ENCODE measurements at regions not wholly inside any gene's neighbourhood (a gene's known extent, or its start where the extent isn't known, plus 50 kb on each side); places are given as distances from the start of the nearest gene placed in this dataset.

DNA sequence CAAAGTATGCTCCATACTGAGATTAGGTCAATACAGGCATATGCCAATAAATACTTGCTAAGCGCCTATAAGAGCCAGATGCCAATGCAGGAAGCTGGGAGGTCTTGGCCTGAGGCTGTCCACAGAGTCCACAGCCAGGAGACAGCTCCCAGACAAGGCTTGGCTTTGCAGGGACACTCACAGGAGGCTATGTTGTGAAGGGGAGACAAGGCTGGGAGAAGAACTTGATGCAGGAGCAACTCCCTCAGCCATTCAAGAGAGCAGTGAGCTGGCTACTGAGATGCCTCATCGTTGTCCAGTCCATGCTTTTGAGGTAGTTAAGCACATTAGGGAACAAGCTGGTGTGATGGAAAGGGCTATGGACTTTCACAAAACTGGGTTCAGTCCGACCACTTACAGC lies 891.5 kb downstream of the TBC1D22A start:
- no peak for DNase-seq

DNA sequence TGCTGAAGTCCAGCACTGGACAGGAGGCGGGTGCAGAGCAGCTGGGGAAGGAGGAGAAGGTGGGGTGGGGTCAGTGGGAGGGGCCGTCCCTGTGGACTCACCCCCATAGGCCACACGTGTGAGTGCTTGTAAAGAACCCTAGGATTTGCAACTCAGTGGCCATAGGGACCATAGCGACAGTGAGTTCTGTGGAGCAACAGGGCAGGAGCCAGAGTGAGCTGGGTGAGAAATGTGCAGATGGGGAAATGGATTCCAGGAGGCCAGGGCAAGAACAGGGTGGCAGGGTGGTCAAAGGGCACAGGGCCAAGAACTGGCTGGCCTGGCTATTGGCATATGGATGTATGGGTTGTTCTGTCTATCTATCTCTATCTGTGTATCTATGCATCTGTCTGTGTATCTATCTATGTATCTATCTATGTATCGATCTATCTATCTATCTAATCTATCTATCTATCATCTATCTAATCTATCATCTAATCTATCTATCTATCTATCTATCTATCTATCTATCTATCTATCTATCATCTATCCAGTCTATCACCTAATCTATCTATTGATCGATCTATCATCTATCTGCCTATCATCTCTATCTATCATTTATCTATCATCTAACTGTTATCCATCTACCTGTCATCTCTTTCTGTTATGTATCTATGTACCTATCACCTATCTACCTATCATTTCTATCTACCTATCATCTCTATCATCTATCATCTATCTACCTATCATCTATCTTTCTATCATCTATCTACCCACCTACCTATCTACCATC lies 889.0 kb downstream of the TBC1D22A start:
- no peak for DNase-seq

DNA sequence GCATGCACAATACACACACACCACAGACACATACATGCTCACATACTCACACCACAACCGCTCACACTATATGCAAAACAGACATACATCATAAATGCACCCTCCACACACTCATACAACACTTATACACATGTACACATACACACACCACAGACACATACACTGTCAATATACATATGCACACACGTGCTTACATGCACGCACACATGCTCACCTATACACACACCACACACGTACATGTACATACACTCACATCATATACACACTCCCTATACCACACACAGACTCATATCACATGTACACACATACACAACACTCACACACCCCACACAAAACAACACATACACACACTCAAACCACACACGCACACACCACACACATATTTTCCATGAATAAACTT lies 885.3 kb downstream of the TBC1D22A start:
- no peak for DNase-seq

DNA sequence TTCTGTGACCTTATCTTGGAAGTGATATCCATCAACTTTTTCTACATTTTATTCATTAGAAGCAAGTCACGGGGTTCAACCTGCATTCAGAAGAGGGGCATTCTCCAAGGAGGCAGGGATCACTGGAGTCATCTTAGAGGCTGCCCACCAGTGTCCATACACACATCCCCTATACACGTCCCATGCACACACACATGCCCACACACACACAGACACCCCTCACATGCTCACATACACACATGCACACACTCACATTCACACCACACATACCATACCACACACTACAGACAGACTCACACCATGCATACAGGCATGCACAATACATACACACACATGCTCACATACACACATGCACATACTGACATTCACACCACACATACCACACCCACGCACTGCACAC lies 884.7 kb downstream of the TBC1D22A start:
- no peak for DNase-seq

DNA sequence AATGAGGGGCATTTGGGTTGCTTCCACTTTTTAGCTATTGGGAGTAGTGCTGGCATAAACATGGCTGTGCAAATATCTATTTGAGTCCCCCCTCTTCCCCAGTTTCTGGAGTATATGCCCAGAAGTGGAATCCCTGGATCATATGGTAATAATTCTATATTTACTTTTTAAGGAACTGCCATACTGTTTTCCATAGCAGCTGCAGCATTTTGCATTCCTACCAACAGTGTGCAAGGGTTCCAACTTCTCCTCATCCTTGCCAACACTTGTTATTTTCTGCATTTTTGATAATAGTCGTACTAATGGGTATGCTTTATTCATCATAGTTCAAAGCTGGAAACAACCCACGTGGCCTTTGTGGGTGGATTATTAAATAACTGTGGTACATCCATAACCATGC lies 883.5 kb downstream of the TBC1D22A start:
- no peak for DNase-seq

DNA sequence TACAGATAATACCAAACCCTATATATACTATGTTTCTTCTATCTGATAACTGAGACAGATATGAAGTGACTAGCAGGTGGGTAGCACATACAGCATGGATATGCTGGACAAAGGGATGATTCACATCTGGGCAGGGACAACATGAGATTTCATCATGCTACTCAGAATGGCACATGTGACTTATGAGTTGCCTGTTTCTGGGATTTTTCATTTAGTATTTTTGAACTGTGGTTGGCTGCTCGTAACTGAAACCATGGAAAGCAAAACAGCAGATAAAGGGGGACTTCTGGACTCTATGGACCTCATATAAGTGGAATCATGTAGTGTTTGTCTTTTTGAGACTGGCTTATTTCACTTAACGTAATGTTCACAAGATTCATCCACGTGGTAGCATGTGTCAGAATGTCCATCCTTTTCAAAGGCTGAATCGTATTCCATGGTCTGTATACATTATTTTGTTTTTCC lies 883.0 kb downstream of the TBC1D22A start:
- no peak for DNase-seq

DNA sequence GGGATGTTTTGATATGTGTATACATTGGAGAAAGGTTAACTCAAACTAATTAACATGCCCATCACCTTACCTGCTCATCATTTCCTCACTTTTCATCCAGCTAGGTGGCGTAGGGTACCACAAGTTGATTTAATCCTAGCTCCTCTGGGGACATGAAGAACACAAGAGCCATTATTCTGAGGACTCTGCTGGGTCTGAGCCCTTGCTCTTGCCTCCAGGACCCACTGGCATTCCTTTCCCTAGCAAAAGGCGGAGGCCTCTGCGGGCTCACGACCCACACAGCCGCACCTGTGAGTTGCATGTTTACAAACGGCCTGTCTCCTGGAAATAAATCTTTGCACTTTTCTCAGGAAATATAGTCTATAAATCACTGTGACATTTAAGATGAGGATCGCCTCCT lies 871.9 kb downstream of the TBC1D22A start:
- no peak for DNase-seq

DNA sequence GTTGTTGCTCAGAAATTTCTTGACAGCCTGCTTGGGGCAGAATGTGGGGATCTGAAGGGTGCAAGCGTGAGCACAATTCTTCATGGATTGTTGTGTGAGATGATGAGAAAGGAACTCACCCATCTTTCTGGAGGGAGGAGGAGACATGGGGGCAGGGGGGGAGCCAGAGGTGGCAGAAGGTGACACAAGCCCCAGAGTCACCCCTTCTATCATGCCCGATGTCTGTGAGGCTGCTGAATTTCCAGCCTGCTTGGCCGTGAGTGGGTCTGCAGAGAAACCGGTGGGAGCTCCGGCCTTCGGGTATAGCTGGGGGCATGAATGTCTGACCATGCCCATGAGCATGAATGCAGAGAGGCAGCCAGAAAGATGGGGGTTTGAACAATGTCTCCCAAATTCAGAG lies 870.7 kb downstream of the TBC1D22A start:
- DNase-seq, result no peak

DNA sequence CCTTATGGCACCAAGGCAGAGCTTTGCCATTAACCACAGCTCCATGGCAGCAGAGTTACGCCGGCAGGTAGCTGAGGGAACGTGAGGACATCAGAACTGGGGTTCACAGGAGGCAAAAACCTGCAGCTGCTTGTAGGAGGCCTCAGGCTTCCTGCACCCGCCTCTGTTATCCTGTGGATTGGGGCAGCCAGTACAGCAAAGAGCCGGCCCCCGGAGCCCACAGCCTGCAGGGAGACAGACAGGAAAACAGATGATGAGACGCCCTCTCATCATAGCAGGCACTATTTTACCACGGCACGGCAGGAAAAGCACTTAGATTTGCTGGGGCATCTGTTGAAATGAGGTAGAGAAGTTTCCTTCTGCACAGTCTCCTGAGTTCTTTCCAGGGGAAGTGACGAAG lies 870.3 kb downstream of the TBC1D22A start:
- DNase-seq, result no peak

DNA sequence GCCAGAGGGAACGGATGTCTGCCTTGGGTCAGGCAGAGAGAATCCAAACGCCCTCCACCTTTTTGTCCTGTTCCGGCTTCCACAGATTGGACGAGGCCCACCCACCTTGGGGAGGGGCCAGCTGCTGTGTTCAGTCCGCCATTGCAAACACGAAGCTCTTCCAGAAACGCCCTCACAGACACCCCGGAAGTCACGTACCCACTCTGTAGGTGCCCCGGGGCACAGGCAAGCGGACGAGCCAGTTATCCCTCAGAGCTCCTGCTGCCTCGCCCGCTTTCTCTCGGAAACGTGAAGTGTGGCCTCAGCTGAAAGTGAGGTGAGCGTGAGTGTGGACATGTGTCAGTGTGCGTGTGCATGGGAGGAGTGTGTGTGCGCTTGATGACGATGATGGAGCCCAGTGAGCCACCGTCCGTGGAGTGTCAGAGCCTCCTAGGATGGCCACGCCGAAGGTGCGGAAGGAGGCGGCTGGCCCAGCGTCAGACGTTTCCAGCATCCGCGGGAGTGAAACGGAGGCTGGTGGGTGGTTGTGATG lies 869.2 kb downstream of the TBC1D22A start:
- DNase-seq, result no peak

DNA sequence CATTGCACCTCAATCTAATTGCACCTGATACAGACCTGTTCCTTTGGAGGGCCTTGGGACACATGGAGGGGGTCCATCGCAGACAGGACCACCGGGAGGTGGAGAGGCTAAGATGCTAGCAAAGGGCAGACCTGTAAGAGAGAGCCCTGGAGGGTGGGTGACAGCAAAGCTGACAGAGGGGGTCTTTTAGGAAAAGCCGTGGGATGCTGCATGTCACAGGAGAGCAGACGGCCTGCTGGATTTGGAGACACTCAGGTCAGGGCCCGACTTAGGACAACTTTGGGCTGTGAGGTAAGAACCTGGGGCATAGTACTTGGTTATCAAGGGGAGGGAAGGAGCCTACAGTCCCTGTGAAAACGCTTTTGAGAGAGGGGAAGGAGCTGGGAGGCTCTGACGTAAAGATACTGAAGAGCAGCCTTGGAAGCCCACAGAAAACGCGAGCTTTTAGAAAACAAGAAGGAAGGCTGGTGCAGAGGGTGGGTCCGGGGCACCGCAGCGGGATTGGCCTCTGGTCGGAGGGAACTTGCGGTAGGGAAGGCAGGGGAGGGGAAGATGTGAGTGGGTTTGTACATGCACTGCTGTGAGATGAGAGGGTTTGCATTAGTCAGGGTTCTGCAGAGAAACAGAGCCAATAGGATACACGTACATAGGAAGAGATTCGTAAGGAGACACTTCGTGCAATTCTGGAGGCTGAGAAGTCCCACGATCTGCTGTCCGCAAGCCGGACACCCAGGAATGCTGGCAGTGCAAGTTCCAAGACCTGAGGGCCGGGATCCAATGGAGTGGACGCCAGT lies 868.5 kb downstream of the TBC1D22A start:
- no peak for DNase-seq

DNA sequence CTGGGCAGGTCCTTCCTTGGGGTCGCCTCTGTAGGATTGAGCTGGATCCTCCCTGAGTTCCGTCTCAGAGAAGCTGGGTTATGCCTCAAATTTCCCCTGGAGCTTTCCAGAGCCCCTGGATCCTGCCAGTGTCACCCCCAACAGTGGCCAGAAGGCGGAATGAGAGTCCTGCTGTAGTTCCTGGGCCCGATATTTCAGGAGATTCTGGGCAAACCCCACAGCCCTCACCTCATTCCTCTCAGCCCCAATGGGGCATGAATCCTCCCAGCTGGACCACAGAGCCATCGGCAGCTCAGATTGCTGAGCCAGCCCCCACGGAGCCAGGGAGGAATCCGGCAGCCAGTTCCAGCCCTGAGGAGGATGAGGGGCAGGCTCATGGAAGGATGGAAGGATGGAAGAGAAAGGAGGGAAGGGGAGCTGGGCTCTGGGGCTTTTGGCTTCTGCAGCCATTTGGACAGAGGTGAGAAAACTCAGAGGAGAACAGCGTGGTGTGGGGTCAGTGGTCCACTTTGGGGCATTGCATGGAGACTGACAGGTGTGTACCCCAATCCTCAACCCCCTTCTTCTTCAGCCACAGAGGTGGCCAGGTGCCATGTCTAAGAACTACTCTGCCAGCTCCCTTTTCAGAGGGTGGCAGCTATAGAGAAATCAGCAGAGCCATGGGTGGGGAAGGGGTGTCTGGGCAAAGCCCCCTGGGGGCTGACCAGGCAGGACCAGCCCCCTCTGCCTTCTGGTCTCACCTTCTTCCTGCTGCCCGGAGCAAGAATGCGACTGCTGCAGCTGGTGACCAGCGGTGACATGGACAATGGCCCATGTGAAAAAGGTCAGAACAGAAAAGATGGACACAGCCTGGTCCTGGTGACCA lies 867.6 kb downstream of the TBC1D22A start:
- no peak for DNase-seq

DNA sequence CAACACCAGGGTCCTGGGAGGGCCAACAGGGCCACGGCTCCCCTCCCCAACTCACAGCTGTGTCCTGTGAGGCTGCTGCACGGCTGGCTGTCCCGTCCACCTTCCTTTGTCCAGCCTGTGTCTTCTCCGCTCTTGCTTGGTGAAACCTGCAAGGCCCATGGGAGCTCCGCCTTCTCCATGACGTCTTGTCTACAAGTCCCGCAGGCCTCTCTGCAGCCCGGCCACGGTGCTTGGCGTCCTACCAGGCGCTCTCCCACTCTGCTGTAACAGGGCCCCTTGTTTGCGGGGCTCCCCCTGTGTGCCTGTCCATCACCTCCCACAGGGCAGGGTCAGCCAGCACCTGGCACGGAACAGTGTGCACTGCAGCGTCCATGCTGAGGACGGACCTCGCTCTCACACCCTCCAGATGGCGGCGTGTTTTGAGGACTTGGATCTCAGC lies 866.8 kb downstream of the TBC1D22A start:
- DNase-seq, result no peak

DNA sequence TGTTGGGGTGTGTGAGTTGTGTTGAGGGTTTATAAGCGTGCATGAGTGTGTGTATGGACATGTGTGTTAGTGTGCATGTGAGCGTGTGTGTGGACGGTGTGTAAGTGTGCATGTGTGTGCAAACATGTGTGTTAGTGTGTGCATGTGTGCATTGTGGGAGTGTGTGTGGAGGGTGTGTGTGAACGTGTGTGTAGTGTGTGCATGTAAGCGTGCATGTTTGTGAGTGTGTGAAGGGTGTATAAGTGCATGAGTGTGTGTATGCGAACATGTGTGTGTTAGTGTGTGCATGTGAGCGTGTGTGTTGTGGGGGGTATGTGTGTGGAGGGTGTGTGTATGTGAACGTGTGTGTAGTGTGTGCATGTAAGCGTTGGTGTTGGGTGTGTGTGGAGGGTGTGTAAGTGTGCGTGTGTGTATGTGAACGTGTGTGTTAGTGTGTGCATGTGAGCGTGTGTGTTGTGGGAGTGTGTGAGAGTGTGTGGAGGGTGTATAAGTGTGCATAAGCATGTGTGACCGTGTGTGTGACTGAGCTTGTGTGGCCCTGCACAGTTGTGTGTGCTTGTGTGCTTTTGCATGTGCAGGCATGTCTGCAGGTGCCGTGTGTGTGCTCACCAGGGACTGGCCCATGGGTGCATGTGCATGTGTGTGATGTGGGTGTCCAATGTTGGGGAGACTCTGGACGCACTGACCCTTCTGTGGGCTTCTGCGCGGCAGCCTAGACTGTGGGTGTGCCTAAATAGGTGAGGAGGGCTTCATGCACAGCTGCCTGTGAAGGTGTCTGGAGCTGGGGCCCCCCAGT lies 866.2 kb downstream of the TBC1D22A start:
- DNase-seq, result no peak

DNA sequence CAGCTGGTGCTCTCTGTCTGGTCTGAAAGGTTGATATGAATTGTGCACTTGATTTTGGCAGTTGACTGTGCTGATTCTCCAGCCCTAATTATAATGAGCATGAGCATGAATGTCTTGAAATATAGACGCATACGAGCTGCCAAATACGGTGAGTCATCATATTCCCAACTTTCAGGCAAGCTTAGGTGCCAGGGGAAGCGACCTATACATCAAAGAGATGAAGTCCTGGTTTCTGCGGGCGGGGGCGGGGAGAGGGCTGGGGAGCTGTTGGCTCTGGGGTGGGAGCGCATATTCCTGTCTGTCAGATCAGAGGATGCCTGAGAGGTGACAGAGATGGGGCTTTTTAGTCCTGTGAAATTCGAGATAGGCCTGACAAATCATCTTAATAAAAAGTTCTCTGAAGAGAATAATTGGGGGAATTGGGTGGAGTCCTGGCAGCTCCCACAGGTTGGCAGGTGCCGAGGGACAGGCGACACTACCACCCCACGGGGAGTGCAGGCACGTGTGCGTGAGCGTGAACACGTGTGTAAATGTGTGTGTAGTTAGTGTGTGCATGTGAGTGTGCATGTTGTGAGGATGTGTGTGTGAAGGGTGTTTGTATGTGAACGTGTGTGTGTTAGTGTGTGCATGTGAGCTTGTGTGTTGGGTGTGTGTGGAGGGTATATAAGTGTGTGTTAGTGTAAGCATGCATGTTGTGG lies 865.3 kb downstream of the TBC1D22A start:
- DNase-seq, result no peak

DNA sequence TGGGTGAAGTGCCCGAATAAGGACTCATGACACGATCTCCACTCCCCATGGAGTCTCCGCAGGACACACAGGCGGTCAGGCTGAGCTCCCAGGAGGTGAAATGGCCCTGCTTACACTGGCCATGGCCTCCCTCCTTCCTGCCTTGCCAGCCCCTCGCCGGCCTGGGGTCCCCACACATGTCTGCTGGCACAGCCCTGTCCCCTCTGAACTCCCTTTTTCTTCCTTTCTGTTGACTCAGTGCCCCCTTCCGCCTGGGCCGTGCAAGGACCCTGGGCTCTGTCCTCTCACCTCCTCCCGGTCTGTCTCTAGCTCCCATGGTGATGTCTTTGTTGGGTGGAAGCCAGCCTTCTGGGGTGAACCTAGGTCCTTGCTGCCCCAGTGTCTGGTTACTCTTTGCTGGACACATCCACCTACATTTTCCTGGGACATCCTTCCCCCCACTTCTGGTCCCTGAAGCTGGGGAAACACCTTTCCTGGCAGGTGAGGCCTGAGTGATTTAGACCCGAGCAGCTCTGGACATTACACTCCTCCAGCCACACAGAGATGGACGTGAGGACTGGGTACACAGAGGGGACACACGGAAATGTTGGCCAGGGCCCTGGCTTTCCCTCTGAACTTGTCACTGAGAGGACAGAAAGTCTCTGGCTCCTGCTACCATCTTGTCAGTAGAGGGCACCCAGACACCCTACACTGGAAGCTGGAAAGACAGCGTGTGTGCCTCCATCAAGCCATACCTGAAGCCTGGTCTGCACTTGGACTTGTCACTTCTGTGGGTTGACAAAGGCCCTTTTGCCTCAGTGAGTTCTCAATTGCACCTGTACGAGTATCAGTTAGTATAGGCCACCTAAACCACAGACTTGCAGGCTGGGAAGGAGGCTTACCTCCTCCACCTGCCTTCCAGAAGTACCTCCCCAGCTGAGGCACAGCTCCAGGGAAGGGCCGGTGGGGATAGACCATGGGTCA lies 864.3 kb downstream of the TBC1D22A start:
- DNase-seq, result no peak

DNA sequence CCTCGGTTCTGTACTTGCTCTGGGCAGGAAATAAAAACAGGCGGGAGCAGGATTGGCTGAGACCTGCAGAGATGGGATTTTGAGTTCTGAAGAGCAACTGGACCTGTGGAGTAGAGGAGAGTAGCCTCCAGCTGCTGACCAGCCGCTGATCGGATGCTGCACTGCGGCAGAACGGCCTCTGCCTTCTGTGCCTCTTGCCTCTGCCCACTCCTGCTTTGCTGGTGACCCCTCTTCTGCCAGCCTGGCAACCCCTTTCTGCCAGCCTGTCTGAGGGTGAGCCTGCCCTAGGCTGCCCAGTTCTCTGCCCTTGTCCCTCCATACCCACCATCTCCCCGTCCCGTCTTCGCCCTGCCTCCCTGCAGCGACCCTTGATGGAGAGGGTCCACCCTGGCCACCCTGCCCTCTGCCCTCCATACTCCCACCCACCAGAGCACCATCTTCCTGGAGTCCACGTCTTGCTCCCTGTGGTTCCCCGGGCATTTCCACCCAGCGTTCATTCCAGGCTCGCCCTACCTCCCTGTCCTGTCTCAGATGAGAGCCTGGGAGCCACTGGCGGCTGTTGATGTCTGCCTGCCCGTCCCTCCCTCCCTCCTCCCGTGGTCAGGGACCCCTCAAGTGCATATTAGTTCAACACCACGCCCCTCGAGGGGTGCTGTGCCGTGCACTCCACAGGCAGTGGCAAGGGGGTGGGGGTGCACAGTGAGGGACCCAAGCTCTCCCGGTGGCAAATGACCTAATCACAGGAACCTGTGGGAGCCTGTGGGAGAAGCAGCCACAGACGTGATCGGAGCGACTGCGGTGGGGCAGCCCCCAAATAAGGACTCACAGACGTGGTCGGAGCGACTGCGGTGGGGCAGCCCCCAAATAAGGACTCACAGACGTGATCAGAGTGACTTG lies 863.3 kb downstream of the TBC1D22A start:
- no peak for DNase-seq

DNA sequence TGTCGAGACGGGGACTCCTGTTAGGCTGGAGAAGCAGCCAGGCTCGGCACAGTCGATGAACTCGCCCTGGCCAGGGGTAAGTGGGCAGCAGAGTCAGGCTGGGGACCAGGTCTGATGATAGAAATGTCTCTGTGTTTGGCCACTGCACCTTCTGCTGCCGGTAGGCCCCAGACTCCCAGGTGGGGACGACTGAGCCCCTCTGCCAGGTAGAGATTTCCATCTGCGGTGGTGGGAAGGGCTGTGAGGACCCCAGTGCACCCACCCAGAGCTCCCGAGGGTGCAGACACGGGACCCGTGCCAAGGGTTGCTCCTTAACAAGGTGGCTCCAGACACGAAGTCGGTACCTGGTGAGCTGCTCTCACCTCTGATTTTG lies 862.5 kb downstream of the TBC1D22A start:
- DNase-seq, result no peak
